NT2/D1 (cell line): ENCODE measurements at regions not wholly inside any gene's neighbourhood (a gene's known extent, or its start where the extent isn't known, plus 50 kb on each side); places are given as distances from the start of the nearest gene placed in this dataset.
"Not testable (repeated sequence)": the region's sequence is repeated elsewhere in the genome, so short reads cannot be mapped to it uniquely, and the experiment has no call there.

Source experiments
- DNase-seq: peaks from one replicate; pipeline ENCODE4 v3.0.0-alpha.2; 2011; ENCODE audit warnings: low read depth, low spot score
- H3K27me3 ChIP-seq: 2 replicates; pipeline ENCODE4 v1.6.0; 2011; ENCODE audit warnings: mild to moderate bottlenecking; ENCODE audit not compliant: insufficient read length, insufficient read depth
- H3K36me3 ChIP-seq: 2 replicates; pipeline ENCODE4 v1.6.1; 2011; ENCODE audit warnings: mild to moderate bottlenecking, low read length, mixed read lengths; ENCODE audit not compliant: insufficient read depth, insufficient read length
- H3K4me1 ChIP-seq: 2 replicates; pipeline ENCODE4 v1.5.1; 2011; ENCODE audit not compliant: insufficient read depth, insufficient read length
- H3K4me3 ChIP-seq: 2 replicates; pipeline ENCODE4 v1.5.1; 2011; ENCODE audit warnings: low read depth; ENCODE audit not compliant: insufficient read length
- H3K9ac ChIP-seq: 2 replicates; pipeline ENCODE4 v1.6.0; 2011; ENCODE audit warnings: low read depth; ENCODE audit not compliant: insufficient read length
- H3K9me3 ChIP-seq: 2 replicates; pipeline ENCODE4 v1.5.1; 2011; ENCODE audit warnings: mild to moderate bottlenecking, low read length; ENCODE audit not compliant: insufficient read depth
- SUZ12 ChIP-seq: IDR thresholded peaks from 2 replicates; pipeline ENCODE4 v1.6.1; 2011; ENCODE audit not compliant: insufficient read length, insufficient read depth; ENCODE audit errors: extremely low read depth
- YY1 ChIP-seq: IDR thresholded peaks from 2 replicates; pipeline ENCODE4 v1.6.1; 2011; ENCODE audit not compliant: insufficient read length, insufficient read depth
- ZNF274 ChIP-seq: IDR thresholded peaks from 2 replicates; pipeline ENCODE4 v1.6.1; 2011; ENCODE audit warnings: mild to moderate bottlenecking, low read depth, low read length

DNA sequence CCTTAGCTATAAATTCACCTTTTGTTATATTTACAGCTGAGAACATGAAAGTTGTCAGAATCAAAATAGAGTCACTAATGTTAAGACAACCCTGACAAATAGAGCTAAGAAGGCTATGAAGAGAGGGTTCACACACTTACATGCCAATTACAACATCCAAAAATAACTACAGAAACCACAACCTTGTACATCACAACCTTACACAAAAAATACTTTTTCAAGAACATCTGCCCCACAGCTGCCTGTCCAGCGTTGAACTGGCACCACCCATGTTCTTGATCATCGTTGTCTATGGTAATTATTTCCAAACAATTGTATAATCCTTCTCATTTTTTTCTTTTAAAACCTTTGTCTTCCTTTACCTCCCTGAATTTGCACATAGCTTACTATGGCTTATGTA, 231.2 kb upstream of the FKBP1C start:
- no peak for DNase-seq
- Histone ChIP-seq H3K4me3 (no peak overlapping the region), H3K9ac (no peak overlapping the region), H3K9me3 (no peaks in the 10 kb centered on the region), H3K36me3 (no peaks in the 10 kb centered on the region), H3K4me1 (no peaks in the 10 kb centered on the region), H3K27me3 (no peaks in the 10 kb centered on the region)
- TF ChIP-seq SUZ12: no peak

DNA sequence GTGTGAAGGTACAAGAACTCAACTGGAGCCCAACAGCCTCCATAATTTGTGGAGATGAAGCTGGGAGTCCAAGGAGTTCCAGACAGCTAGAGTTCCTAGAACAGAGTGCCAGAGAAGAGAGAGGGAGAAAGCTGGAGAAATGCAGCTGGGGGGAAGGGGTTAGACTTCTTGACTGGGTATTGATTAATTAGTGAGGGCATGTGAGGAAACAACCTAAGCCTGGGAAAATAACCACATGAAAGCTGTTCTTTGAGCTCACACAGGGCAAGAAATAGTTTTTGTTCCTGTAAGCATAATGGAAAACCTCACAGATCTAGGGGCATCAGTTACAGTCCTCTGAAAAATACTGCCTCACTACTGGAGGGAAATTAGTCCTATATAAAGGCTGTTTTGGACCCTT, 230.5 kb upstream of the FKBP1C start:
- DNase-seq: no peak
- no peaks in the 10 kb centered on the region for H3K9me3 ChIP-seq
- TF ChIP-seq SUZ12 (no peak), YY1 (no peak), ZNF274 (no peak)
- H3K4me3 ChIP-seq: no peak overlapping the region
- H3K27me3 ChIP-seq: no peaks in the 10 kb centered on the region
- H3K9ac ChIP-seq: no peak overlapping the region
- no peaks in the 10 kb centered on the region for H3K4me1 ChIP-seq
- no peaks in the 10 kb centered on the region for H3K36me3 ChIP-seq

GRCh38 chr6:62982951-62983350, 228.3 kb upstream of the FKBP1C start:
- no peak overlapping the region for H3K9ac ChIP-seq
- H3K4me1 ChIP-seq: no peaks in the 10 kb centered on the region
- no peaks in the 10 kb centered on the region for H3K36me3 ChIP-seq
- no peak for DNase-seq
- TF ChIP-seq YY1 (no peak), SUZ12 (no peak), ZNF274 (no peak)
- no peaks in the 10 kb centered on the region for H3K27me3 ChIP-seq
- no peaks in the 10 kb centered on the region for H3K9me3 ChIP-seq
- H3K4me3 ChIP-seq: no peak overlapping the region

DNA sequence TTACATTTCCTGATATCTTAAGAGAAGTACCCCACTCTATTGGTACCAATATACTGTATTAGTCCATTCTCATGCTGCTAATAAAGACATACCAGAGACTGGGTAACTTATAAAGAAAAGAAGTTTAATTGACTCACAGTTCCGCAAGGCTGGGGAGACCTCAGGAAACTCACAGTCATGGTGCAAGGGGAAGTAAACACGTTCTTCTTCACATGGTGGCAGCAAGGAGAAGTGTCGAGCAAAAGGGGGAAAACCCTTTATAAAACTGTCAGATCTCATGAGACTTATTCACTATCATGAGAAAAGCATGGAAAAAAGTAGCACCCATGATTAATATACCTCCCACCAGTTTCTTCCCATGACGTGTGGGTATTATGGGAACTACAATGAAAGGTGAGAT, 219.6 kb upstream of the FKBP1C start:
- H3K36me3 ChIP-seq, H3K27me3 ChIP-seq, H3K9me3 ChIP-seq, H3K4me3 ChIP-seq, H3K9ac ChIP-seq, DNase-seq, H3K4me1 ChIP-seq: not testable (repeated sequence)

GRCh38 chr6:62993951-62994350, 217.3 kb upstream of the FKBP1C start:
- no peak for DNase-seq
- Histone ChIP-seq H3K4me1 (no peaks in the 10 kb centered on the region), H3K4me3 (no peak overlapping the region), H3K9me3 (no peaks in the 10 kb centered on the region), H3K27me3 (no peaks in the 10 kb centered on the region), H3K9ac (no peak overlapping the region), H3K36me3 (no peaks in the 10 kb centered on the region)
- TF ChIP-seq ZNF274: no peak
- no peak for TF ChIP-seq YY1
- no peak for TF ChIP-seq SUZ12

DNA sequence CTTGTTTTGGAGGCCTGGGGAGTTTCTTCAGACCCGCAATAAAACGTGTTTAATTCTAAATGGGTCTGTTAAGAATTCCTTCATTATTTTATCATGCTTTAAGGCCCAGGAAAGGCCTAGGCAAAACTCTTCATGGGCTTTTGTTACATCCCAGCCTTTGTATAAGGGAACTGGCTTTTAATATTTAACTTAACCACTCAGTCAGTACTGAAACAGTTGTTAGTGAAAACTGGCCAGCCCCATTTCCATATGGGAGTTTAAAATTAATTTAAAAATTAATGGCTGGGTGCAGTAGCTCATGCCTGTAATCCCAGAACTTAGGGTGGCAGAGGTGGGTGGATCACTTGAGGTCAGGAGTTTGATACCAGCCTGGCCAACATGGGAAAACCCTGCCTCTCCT, 213.2 kb upstream of the FKBP1C start:
- H3K4me1 ChIP-seq: no peaks in the 10 kb centered on the region
- no peaks in the 10 kb centered on the region for H3K27me3 ChIP-seq
- no peaks in the 10 kb centered on the region for H3K9me3 ChIP-seq
- no peak overlapping the region for H3K4me3 ChIP-seq
- H3K36me3 ChIP-seq: no peaks in the 10 kb centered on the region
- TF ChIP-seq ZNF274: no peak
- TF ChIP-seq SUZ12: no peak
- no peak for DNase-seq
- no peak overlapping the region for H3K9ac ChIP-seq

- H3K4me3 ChIP-seq, DNase-seq, H3K27me3 ChIP-seq, H3K9ac ChIP-seq, H3K9me3 ChIP-seq, H3K36me3 ChIP-seq, H3K4me1 ChIP-seq: not testable (repeated sequence)
Observed at GRCh38 chr6:62999242-62999641, 212.0 kb upstream of the FKBP1C start.

GRCh38 chr6:62999796-63000195, 211.5 kb upstream of the FKBP1C start:
- Histone ChIP-seq H3K36me3 (no peaks in the 10 kb centered on the region), H3K4me1 (no peaks in the 10 kb centered on the region), H3K4me3 (no peak overlapping the region), H3K9me3 (no peaks in the 10 kb centered on the region), H3K27me3 (no peaks in the 10 kb centered on the region), H3K9ac (no peak overlapping the region)
- no peak for DNase-seq
- TF ChIP-seq SUZ12 (no peak), ZNF274 (no peak), YY1 (no peak)

- not testable (repeated sequence) for H3K27me3 ChIP-seq, H3K4me1 ChIP-seq, H3K36me3 ChIP-seq, H3K4me3 ChIP-seq, DNase-seq, H3K9me3 ChIP-seq, H3K9ac ChIP-seq
Observed at GRCh38 chr6:63006018-63006417, 205.3 kb upstream of the FKBP1C start.

GRCh38 chr6:63010962-63011361, 200.3 kb upstream of the FKBP1C start:
- not testable (repeated sequence) for H3K27me3 ChIP-seq, H3K9me3 ChIP-seq, H3K36me3 ChIP-seq, H3K4me1 ChIP-seq, H3K4me3 ChIP-seq, H3K9ac ChIP-seq, DNase-seq
